ENCODE measurements at regions not wholly inside any gene's neighbourhood (a gene's known extent, or its start where the extent isn't known, plus 50 kb on each side); places are given as distances from the start of the nearest gene placed in this dataset.

- Histone ChIP-seq H3K9ac (ENCODE audit: insufficient read depth, low read length) (no peak overlapping the region), H3K36me3 (ENCODE audit: control insufficient read depth, insufficient read depth, low read length) (no peaks in the 10 kb centered on the region), H3K27ac (ENCODE audit: insufficient read depth, low read length) (no peak overlapping the region), H3K27me3 (ENCODE audit: control insufficient read depth, insufficient read depth, low read length) (peaks cover 14% of the 10 kb centered on the region), H3K9me3 (ENCODE audit: control insufficient read depth, insufficient read depth, low read depth, low read length) (no peaks in the 10 kb centered on the region), H4K20me1 (ENCODE audit: control insufficient read depth, extremely low read depth, insufficient read depth, low read length) (no peaks in the 10 kb centered on the region), H2AFZ (ENCODE audit: low read length) (no peak overlapping the region), H3K4me2 (ENCODE audit: extremely low read depth, insufficient read depth, low read length) (no peak overlapping the region), H3K4me3 (replicated peaks in 1 of 4; ENCODE audit: control extremely low read depth in 1 of 4, insufficient read depth in 1 of 4, low read depth in 3 of 4, low read length in 4 of 4) (no peak overlapping the region), H3K79me2 (ENCODE audit: control insufficient read depth, insufficient read depth, low read length) (no peaks in the 10 kb centered on the region), H3K4me1 (ENCODE audit: control insufficient read depth, extremely low read depth, insufficient read depth, low read length) (no peaks in the 10 kb centered on the region)
- TF ChIP-seq EZH2 (IDR thresholded peaks at IDR 0.05; ENCODE audit: low read length, missing control alignments) = no peak
- TF ChIP-seq, protein P1, sequence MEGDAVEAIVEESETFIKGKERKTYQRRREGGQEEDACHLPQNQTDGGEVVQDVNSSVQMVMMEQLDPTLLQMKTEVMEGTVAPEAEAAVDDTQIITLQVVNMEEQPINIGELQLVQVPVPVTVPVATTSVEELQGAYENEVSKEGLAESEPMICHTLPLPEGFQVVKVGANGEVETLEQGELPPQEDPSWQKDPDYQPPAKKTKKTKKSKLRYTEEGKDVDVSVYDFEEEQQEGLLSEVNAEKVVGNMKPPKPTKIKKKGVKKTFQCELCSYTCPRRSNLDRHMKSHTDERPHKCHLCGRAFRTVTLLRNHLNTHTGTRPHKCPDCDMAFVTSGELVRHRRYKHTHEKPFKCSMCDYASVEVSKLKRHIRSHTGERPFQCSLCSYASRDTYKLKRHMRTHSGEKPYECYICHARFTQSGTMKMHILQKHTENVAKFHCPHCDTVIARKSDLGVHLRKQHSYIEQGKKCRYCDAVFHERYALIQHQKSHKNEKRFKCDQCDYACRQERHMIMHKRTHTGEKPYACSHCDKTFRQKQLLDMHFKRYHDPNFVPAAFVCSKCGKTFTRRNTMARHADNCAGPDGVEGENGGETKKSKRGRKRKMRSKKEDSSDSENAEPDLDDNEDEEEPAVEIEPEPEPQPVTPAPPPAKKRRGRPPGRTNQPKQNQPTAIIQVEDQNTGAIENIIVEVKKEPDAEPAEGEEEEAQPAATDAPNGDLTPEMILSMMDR (conservative IDR thresholded peaks at IDR 0.05 in 1 of 2, IDR thresholded peaks at IDR 0.05 in 1 of 2; ENCODE audit: low read depth in 1 of 2, low read length in 2 of 2) = no peak
- DNase-seq (ENCODE audit: low read depth in 2 of 2) = no peak
Measured at GRCh38 chr5:1657161-1657741, 133.5 kb upstream of the LPCAT1 start.

DNA sequence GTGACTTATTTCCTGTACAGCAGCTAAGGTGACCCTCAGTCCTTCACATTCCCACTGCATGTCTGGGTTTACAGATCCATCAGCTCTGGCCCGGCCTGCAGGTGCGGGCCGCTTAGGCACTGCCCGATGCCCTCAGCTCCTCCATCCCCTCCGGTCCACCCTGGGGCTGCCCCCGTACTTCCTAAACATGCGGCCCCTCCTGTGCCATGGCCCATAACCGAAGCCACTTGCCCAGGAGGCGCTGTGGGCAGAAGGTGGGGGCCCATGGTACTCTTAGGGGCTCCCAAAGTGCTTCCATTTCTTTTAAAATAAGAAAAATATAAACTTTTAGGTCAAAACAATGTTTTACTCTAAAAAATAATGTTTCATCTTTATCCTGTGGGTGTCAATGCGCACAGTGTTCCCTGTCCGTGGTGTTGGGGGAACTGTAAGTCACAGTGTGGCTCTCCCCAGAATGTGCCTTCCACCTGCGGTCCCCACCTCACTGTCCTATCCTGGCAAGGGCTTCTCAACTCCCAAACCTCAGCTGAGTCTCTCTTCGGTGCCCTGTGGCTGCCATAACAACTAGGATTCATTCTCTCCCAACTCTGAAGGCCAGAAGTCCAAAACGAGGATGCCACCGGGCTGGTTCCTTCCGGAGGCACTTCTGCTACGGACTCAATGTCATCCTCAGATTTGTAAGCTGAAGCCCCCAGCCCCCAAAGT, 132.7 kb upstream of the LPCAT1 start:
- H3K4me1 ChIP-seq (ENCODE audit: control insufficient read depth, extremely low read depth, insufficient read depth, low read length) = no peaks in the 10 kb centered on the region
- DNase-seq (ENCODE audit: low read depth in 2 of 2) = no peak
- H3K27ac ChIP-seq (ENCODE audit: insufficient read depth, low read length) = no peak overlapping the region
- H3K4me3 ChIP-seq (replicated peaks in 1 of 4; ENCODE audit: control extremely low read depth in 1 of 4, insufficient read depth in 1 of 4, low read depth in 3 of 4, low read length in 4 of 4) = no peak overlapping the region
- H2AFZ ChIP-seq (ENCODE audit: low read length) = no peak overlapping the region
- TF ChIP-seq, protein P1 (conservative IDR thresholded peaks at IDR 0.05 in 1 of 2, IDR thresholded peaks at IDR 0.05 in 1 of 2; ENCODE audit: low read depth in 1 of 2, low read length in 2 of 2) = no peak
- no peak for TF ChIP-seq EZH2 (IDR thresholded peaks at IDR 0.05; ENCODE audit: low read length, missing control alignments)
- no peaks in the 10 kb centered on the region for H4K20me1 ChIP-seq (ENCODE audit: control insufficient read depth, extremely low read depth, insufficient read depth, low read length)
- H3K27me3 ChIP-seq (ENCODE audit: control insufficient read depth, insufficient read depth, low read length) = peaks cover 14% of the 10 kb centered on the region
- H3K9ac ChIP-seq (ENCODE audit: insufficient read depth, low read length) = no peak overlapping the region
- no peaks in the 10 kb centered on the region for H3K9me3 ChIP-seq (ENCODE audit: control insufficient read depth, insufficient read depth, low read depth, low read length)
- H3K36me3 ChIP-seq (ENCODE audit: control insufficient read depth, insufficient read depth, low read length) = no peaks in the 10 kb centered on the region
- H3K79me2 ChIP-seq (ENCODE audit: control insufficient read depth, insufficient read depth, low read length) = no peaks in the 10 kb centered on the region
- no peak overlapping the region for H3K4me2 ChIP-seq (ENCODE audit: extremely low read depth, insufficient read depth, low read length)

- no peaks in the 10 kb centered on the region for H3K9me3 ChIP-seq (ENCODE audit: control insufficient read depth, insufficient read depth, low read depth, low read length)
- H3K4me1 ChIP-seq (ENCODE audit: control insufficient read depth, extremely low read depth, insufficient read depth, low read length) = no peaks in the 10 kb centered on the region
- no peaks in the 10 kb centered on the region for H4K20me1 ChIP-seq (ENCODE audit: control insufficient read depth, extremely low read depth, insufficient read depth, low read length)
- TF ChIP-seq EZH2 (IDR thresholded peaks at IDR 0.05; ENCODE audit: low read length, missing control alignments) = no peak
- TF ChIP-seq, protein P1 (conservative IDR thresholded peaks at IDR 0.05 in 1 of 2, IDR thresholded peaks at IDR 0.05 in 1 of 2; ENCODE audit: low read depth in 1 of 2, low read length in 2 of 2) = no peak
- no peak overlapping the region for H3K4me2 ChIP-seq (ENCODE audit: extremely low read depth, insufficient read depth, low read length)
- H3K36me3 ChIP-seq (ENCODE audit: control insufficient read depth, insufficient read depth, low read length) = no peaks in the 10 kb centered on the region
- no peak overlapping the region for H3K9ac ChIP-seq (ENCODE audit: insufficient read depth, low read length)
- no peak overlapping the region for H3K27ac ChIP-seq (ENCODE audit: insufficient read depth, low read length)
- no peaks in the 10 kb centered on the region for H3K79me2 ChIP-seq (ENCODE audit: control insufficient read depth, insufficient read depth, low read length)
- no peak overlapping the region for H2AFZ ChIP-seq (ENCODE audit: low read length)
- peaks cover 14% of the 10 kb centered on the region for H3K27me3 ChIP-seq (ENCODE audit: control insufficient read depth, insufficient read depth, low read length)
- no peak overlapping the region for H3K4me3 ChIP-seq (replicated peaks in 1 of 4; ENCODE audit: control extremely low read depth in 1 of 4, insufficient read depth in 1 of 4, low read depth in 3 of 4, low read length in 4 of 4)
- no peak for DNase-seq (ENCODE audit: low read depth in 2 of 2)
Measured at GRCh38 chr5:1655496-1656270, 131.9 kb upstream of the LPCAT1 start.

All from fibroblast of lung (primary cell).